Epithelial cell of proximal tubule (primary cell): ENCODE measurements at regions not wholly inside any gene's neighbourhood (a gene's known extent, or its start where the extent isn't known, plus 50 kb on each side); places are given as distances from the start of the nearest gene placed in this dataset.
A peak's percentile ranks its signal among the peaks of the same experiment; 100 is the strongest.

ENCODE experiments used
- DNase-seq: peaks from one replicate; pipeline ENCODE4 v3.0.0-alpha.2; 2011; ENCODE audit warnings: low read depth
- H3K4me3 ChIP-seq: 2 replicates; pipeline ENCODE4 v1.5.1; 2011; ENCODE audit warnings: low read depth, mild to moderate bottlenecking, low read length
- TF ChIP-seq, protein P1 (sequence below): conservative IDR thresholded peaks from 2 replicates; pipeline ENCODE4 v1.5.1; 2012; ENCODE audit warnings: low read depth, mild to moderate bottlenecking, low read length

- DNase-seq, result no peak
- peak overlapping the region; percentile 40 for H3K4me3 ChIP-seq
- TF ChIP-seq, protein P1, sequence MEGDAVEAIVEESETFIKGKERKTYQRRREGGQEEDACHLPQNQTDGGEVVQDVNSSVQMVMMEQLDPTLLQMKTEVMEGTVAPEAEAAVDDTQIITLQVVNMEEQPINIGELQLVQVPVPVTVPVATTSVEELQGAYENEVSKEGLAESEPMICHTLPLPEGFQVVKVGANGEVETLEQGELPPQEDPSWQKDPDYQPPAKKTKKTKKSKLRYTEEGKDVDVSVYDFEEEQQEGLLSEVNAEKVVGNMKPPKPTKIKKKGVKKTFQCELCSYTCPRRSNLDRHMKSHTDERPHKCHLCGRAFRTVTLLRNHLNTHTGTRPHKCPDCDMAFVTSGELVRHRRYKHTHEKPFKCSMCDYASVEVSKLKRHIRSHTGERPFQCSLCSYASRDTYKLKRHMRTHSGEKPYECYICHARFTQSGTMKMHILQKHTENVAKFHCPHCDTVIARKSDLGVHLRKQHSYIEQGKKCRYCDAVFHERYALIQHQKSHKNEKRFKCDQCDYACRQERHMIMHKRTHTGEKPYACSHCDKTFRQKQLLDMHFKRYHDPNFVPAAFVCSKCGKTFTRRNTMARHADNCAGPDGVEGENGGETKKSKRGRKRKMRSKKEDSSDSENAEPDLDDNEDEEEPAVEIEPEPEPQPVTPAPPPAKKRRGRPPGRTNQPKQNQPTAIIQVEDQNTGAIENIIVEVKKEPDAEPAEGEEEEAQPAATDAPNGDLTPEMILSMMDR, result peak; percentile 85
These were observed 55.1 kb downstream of the CYCS start for GRCh38 chr7:25069900-25070443.

- H3K4me3 ChIP-seq, result no peak overlapping the region
- DNase-seq, result no peak
- TF ChIP-seq, protein P1, result no peak
These were observed 56.4 kb downstream of the CYCS start for GRCh38 chr7:25068502-25069213.

GRCh38 chr7:25067726-25068501 is 57.1 kb downstream of the CYCS start:
- TF ChIP-seq, protein P1, result no peak
- no peak for DNase-seq
- H3K4me3 ChIP-seq, result no peak overlapping the region

DNA sequence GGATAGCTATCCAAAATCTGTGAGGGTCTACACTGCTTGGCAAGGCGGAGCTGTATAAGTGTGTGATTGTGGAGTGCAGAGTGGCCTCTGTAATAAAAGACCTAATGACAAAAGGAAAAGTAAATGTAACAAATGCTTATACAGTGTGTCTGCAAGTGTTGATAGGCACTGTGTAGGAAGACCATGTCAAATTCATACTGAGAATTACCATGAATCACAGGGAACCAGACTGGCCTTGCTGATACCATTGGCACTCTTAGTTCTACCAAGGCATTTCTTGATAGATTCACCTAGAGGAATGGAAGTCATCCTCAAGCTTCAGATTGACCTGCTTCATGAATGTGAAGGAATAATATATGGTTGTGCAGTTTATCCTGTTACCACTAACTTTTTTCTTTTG is 58.8 kb downstream of the CYCS start:
- H3K4me3 ChIP-seq, result no peak overlapping the region
- TF ChIP-seq, protein P1, result no peak
- DNase-seq, result no peak

DNA sequence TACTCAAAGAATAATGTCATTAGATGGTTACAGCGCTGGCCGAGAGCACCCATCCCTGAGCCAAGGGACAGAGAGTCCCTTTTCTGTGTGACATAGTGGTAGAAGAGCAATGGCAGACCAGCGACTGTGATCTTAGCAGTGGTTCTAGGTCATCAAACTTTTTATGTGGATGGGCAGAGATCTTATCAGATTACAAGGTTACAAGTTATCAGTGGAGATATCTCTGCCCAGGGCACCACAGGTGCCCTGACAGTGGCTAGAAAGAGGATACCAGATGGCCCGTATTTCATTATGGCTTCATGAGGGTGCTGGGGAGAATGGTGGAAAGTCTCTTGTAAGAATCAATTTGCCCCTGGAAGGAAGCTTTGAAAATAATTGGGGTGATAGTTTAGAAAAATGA is 62.7 kb downstream of the CYCS start:
- no peak for DNase-seq
- no peak overlapping the region for H3K4me3 ChIP-seq
- TF ChIP-seq, protein P1, result no peak

GRCh38 chr7:25060487-25061055 is 64.5 kb downstream of the CYCS start:
- no peak for DNase-seq
- no peak overlapping the region for H3K4me3 ChIP-seq
- TF ChIP-seq, protein P1, result no peak
